ENCODE measurements at regions not wholly inside any gene's neighbourhood (a gene's known extent, or its start where the extent isn't known, plus 50 kb on each side); places are given as distances from the start of the nearest gene placed in this dataset.

- no peaks in the 10 kb centered on the region for H3K27me3 ChIP-seq (ENCODE audit: insufficient read depth, low read length)
- H3K27ac Mint-ChIP-seq (ENCODE audit: unreplicated experiment) = no peak overlapping the region
- H3K79me2 ChIP-seq (ENCODE audit: insufficient read depth, low read length) = no peaks in the 10 kb centered on the region
- no peaks in the 10 kb centered on the region for H3K4me1 ChIP-seq (ENCODE audit: insufficient read depth, low read length)
- H3K4me3 ChIP-seq (ENCODE audit: insufficient read depth, low read depth, low read length) = no peak overlapping the region
- H3K4me3 Mint-ChIP-seq (ENCODE audit: unreplicated experiment) = no peak overlapping the region
- FAIRE-seq (no peak), DNase-seq (ENCODE audit: low read depth) (no peak)
- no peaks in the 10 kb centered on the region for H3K9me3 ChIP-seq (ENCODE audit: insufficient read depth, low read depth, low read length)
- H4K20me1 ChIP-seq (ENCODE audit: insufficient read depth, low read length) = no peaks in the 10 kb centered on the region
- H3K27ac ChIP-seq (ENCODE audit: low read depth, low read length) = no peak overlapping the region
- no peak overlapping the region for H3K9ac ChIP-seq (ENCODE audit: low read length)
- H3K4me2 ChIP-seq (ENCODE audit: low read length) = no peak overlapping the region
- H2AFZ ChIP-seq (ENCODE audit: low read depth, low read length) = no peak overlapping the region
- H3K36me3 Mint-ChIP-seq (ENCODE audit: low read depth, unreplicated experiment) = no peaks in the 10 kb centered on the region
- no peaks in the 10 kb centered on the region for H3K27me3 Mint-ChIP-seq (ENCODE audit: low read depth, unreplicated experiment)
- no peak for TF ChIP-seq CTCF (IDR thresholded peaks at IDR 0.05; ENCODE audit: insufficient read depth, low read depth, low read length)
- TF ChIP-seq EZH2 (IDR thresholded peaks at IDR 0.05; ENCODE audit: insufficient read depth, low read length) = no peak
- H3K4me1 Mint-ChIP-seq (ENCODE audit: low read depth, unreplicated experiment) = no peaks in the 10 kb centered on the region
- H3K9me3 Mint-ChIP-seq (ENCODE audit: unreplicated experiment) = peaks cover 1% of the 10 kb centered on the region
- no peaks in the 10 kb centered on the region for H3K36me3 ChIP-seq (ENCODE audit: insufficient read depth, low read length)
Observed at GRCh38 chr6:164661716-164662115, 647.7 kb downstream of the C6orf118 start.

GRCh38 chr6:164660781-164661180, 648.6 kb downstream of the C6orf118 start:
- no peaks in the 10 kb centered on the region for H3K4me1 Mint-ChIP-seq (ENCODE audit: low read depth, unreplicated experiment)
- H3K27ac Mint-ChIP-seq (ENCODE audit: unreplicated experiment) = no peak overlapping the region

More at GRCh38 chr6:164660781-164661180, 648.6 kb downstream of the C6orf118 start:
- Histone ChIP-seq H3K9me3 (ENCODE audit: insufficient read depth, low read depth, low read length) (no peaks in the 10 kb centered on the region), H3K27ac (ENCODE audit: low read depth, low read length) (no peak overlapping the region), H3K9ac (ENCODE audit: low read length) (no peak overlapping the region), H3K4me1 (ENCODE audit: insufficient read depth, low read length) (no peaks in the 10 kb centered on the region), H3K4me2 (ENCODE audit: low read length) (no peak overlapping the region), H3K36me3 (ENCODE audit: insufficient read depth, low read length) (no peaks in the 10 kb centered on the region), H2AFZ (ENCODE audit: low read depth, low read length) (no peak overlapping the region), H3K4me3 (ENCODE audit: insufficient read depth, low read depth, low read length) (no peak overlapping the region), H3K79me2 (ENCODE audit: insufficient read depth, low read length) (no peaks in the 10 kb centered on the region), H3K27me3 (ENCODE audit: insufficient read depth, low read length) (no peaks in the 10 kb centered on the region), H4K20me1 (ENCODE audit: insufficient read depth, low read length) (no peaks in the 10 kb centered on the region)
- Mint-ChIP-seq H3K4me3 (ENCODE audit: unreplicated experiment) (no peak overlapping the region), H3K27me3 (ENCODE audit: low read depth, unreplicated experiment) (no peaks in the 10 kb centered on the region), H3K9me3 (ENCODE audit: unreplicated experiment) (peaks cover 5% of the 10 kb centered on the region), H3K36me3 (ENCODE audit: low read depth, unreplicated experiment) (no peaks in the 10 kb centered on the region)
- DNase-seq (ENCODE audit: low read depth) (no peak), FAIRE-seq (no peak)
- TF ChIP-seq EZH2 (IDR thresholded peaks at IDR 0.05; ENCODE audit: insufficient read depth, low read length) (no peak), CTCF (IDR thresholded peaks at IDR 0.05; ENCODE audit: insufficient read depth, low read depth, low read length) (no peak)
